WTC11 (cell line): ENCODE measurements at regions not wholly inside any gene's neighbourhood (a gene's known extent, or its start where the extent isn't known, plus 50 kb on each side); places are given as distances from the start of the nearest gene placed in this dataset.

ENCODE experiments used
- CTCF ChIP-seq: fragments of 200-600 bp; IDR thresholded peaks from 2 replicates; pipeline ENCODE4 v1.8.0; 2022; ENCODE audit warnings: antibody characterized with exemption
- EMX1 ChIP-seq: fragments of 250-450 bp; sonication (Bioruptor Pico); IDR thresholded peaks from 2 replicates; pipeline ENCODE4 v1.8.0; 2021; ENCODE audit warnings: mild to moderate bottlenecking
- FOXJ3 ChIP-seq: sonication (generic); formaldehyde crosslinking; IDR thresholded peaks from 2 replicates; pipeline ENCODE4 v1.9.0; 2021; ENCODE audit warnings: missing genetic modification reagents, mild to moderate bottlenecking, borderline replicate concordance

- no peak for TF ChIP-seq CTCF
- no peak for TF ChIP-seq FOXJ3
- TF ChIP-seq EMX1 (CRISPR knock-in tag): no peak
These were observed 50.4 kb upstream of the ZNF354A start for GRCh38 chr5:178780581-178781498.
